Right lobe of liver (tissue), 4 donors: ENCODE measurements at regions not wholly inside any gene's neighbourhood (a gene's known extent, or its start where the extent isn't known, plus 50 kb on each side); places are given as distances from the start of the nearest gene placed in this dataset.
"Not testable (repeated sequence)": the region's sequence is repeated elsewhere in the genome, so short reads cannot be mapped to it uniquely, and the experiment has no call there.

Experiments used
- POLR2A ChIP-seq: fragments of 450-650 bp; IDR thresholded peaks from one replicate; pipeline ENCODE4 v1.6.1; 2017; ENCODE audit warnings: antibody characterized with exemption, mild to moderate bottlenecking
- TF ChIP-seq, protein P1 (sequence below), 4 donors: fragments of 200-600 bp in 3 of 4; fragments of 450-650 bp in 1 of 4; IDR thresholded peaks; one replicate each; pipeline versions ENCODE4 v1.5.1 to v1.8.0; 2016 to 2022; ENCODE audit warnings: antibody characterized with exemption in 4 of 4, mild to moderate bottlenecking in 2 of 4
- donor health status: DM: no; HTN: no; CAD: no.
- donor health status: DM: no; HTN: no; CAD: no.
- donor health status: DM: no; HTN: yes; CAD: no.

DNA sequence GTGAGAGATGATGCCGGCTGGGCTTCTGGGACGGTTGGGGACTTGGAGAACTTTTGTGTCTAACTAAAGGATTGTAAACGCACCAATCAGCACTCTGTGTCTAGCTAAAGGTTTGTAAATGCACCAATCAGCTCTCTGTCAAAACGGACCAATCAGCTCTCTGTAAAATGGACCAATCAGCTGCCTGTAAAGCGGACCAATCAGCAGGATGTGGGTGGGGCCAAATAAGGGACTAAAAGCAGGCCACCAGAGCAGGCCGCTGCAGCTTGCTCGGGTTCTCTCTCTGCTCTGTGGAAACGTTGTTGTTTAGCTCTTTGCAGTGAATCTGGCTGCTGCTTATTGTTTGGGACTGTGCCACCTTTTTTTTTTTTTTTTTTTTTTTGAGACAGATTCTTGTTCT lies 705.1 kb downstream of the SEMA5A start:
- TF ChIP-seq, protein P1, sequence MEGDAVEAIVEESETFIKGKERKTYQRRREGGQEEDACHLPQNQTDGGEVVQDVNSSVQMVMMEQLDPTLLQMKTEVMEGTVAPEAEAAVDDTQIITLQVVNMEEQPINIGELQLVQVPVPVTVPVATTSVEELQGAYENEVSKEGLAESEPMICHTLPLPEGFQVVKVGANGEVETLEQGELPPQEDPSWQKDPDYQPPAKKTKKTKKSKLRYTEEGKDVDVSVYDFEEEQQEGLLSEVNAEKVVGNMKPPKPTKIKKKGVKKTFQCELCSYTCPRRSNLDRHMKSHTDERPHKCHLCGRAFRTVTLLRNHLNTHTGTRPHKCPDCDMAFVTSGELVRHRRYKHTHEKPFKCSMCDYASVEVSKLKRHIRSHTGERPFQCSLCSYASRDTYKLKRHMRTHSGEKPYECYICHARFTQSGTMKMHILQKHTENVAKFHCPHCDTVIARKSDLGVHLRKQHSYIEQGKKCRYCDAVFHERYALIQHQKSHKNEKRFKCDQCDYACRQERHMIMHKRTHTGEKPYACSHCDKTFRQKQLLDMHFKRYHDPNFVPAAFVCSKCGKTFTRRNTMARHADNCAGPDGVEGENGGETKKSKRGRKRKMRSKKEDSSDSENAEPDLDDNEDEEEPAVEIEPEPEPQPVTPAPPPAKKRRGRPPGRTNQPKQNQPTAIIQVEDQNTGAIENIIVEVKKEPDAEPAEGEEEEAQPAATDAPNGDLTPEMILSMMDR (IDR thresholded peaks at IDR 0.05), result not testable (repeated sequence)
- not testable (repeated sequence) for TF ChIP-seq POLR2A
